ENCODE measurements at regions not wholly inside any gene's neighbourhood (a gene's known extent, or its start where the extent isn't known, plus 50 kb on each side); places are given as distances from the start of the nearest gene placed in this dataset.

GRCh38 chr22:49589811-49590210 is 237.9 kb downstream of the BRD1 start:
- Mint-ChIP-seq H3K9me3 (no peaks in the 10 kb centered on the region), H3K4me1 (peaks cover 5 to 13% of the 10 kb centered on the region in 2 donors), H3K36me3 (no peaks in the 10 kb centered on the region), H3K4me3 (no peak overlapping the region), H3K27me3 (ENCODE audit: low read depth in 2 of 2) (no peaks in the 10 kb centered on the region), H3K27ac (no peak overlapping the region)
- intact Hi-C loops (cut with micrococcal nuclease), result no loop called here
- DNase-seq (no peak), ATAC-seq (no peak)
- H3K27me3 ChIP-seq (ENCODE audit: control insufficient read depth, insufficient read depth, low read length), result no peaks in the 10 kb centered on the region
- 95% methylated on average over 18 of the region's 18 CpGs for WGBS (ENCODE audit: insufficient coverage)
- no peak overlapping the region for H3K4me3 ChIP-seq (ENCODE audit: low read length)
- TF ChIP-seq, protein P1, sequence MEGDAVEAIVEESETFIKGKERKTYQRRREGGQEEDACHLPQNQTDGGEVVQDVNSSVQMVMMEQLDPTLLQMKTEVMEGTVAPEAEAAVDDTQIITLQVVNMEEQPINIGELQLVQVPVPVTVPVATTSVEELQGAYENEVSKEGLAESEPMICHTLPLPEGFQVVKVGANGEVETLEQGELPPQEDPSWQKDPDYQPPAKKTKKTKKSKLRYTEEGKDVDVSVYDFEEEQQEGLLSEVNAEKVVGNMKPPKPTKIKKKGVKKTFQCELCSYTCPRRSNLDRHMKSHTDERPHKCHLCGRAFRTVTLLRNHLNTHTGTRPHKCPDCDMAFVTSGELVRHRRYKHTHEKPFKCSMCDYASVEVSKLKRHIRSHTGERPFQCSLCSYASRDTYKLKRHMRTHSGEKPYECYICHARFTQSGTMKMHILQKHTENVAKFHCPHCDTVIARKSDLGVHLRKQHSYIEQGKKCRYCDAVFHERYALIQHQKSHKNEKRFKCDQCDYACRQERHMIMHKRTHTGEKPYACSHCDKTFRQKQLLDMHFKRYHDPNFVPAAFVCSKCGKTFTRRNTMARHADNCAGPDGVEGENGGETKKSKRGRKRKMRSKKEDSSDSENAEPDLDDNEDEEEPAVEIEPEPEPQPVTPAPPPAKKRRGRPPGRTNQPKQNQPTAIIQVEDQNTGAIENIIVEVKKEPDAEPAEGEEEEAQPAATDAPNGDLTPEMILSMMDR (IDR thresholded peaks at IDR 0.05), result no peak
- H3K4me1 ChIP-seq (ENCODE audit: control insufficient read depth, insufficient read depth, low read length), result no peaks in the 10 kb centered on the region
- no peaks in the 10 kb centered on the region for H3K36me3 ChIP-seq (ENCODE audit: control insufficient read depth, insufficient read depth, low read length)
- H3K27ac ChIP-seq (ENCODE audit: low read length), result no peak overlapping the region
- H3K9me3 ChIP-seq (ENCODE audit: control insufficient read depth, insufficient read depth, low read length), result no peaks in the 10 kb centered on the region

GRCh38 chr22:49589301-49589700 is 238.4 kb downstream of the BRD1 start:
- H3K9me3 Mint-ChIP-seq, result no peaks in the 10 kb centered on the region
- 99% methylated on average over 14 of the region's 14 CpGs for WGBS (ENCODE audit: insufficient coverage)
- ATAC-seq (no peak), DNase-seq (no peak)
- H3K27me3 Mint-ChIP-seq (ENCODE audit: low read depth in 2 of 2), result no peaks in the 10 kb centered on the region
- Histone ChIP-seq H3K4me3 (ENCODE audit: low read length) (no peak overlapping the region), H3K4me1 (ENCODE audit: control insufficient read depth, insufficient read depth, low read length) (no peaks in the 10 kb centered on the region), H3K36me3 (ENCODE audit: control insufficient read depth, insufficient read depth, low read length) (no peaks in the 10 kb centered on the region), H3K9me3 (ENCODE audit: control insufficient read depth, insufficient read depth, low read length) (no peaks in the 10 kb centered on the region), H3K27me3 (ENCODE audit: control insufficient read depth, insufficient read depth, low read length) (no peaks in the 10 kb centered on the region), H3K27ac (ENCODE audit: low read length) (no peak overlapping the region)
- intact Hi-C loops (cut with micrococcal nuclease), result no loop called here
- H3K36me3 Mint-ChIP-seq, result no peaks in the 10 kb centered on the region
- H3K4me1 Mint-ChIP-seq, result peaks cover 6 to 15% of the 10 kb centered on the region in 2 donors
- no peak overlapping the region for H3K4me3 Mint-ChIP-seq
- no peak overlapping the region for H3K27ac Mint-ChIP-seq
- TF ChIP-seq, protein P1 (IDR thresholded peaks at IDR 0.05), result no peak

DNA sequence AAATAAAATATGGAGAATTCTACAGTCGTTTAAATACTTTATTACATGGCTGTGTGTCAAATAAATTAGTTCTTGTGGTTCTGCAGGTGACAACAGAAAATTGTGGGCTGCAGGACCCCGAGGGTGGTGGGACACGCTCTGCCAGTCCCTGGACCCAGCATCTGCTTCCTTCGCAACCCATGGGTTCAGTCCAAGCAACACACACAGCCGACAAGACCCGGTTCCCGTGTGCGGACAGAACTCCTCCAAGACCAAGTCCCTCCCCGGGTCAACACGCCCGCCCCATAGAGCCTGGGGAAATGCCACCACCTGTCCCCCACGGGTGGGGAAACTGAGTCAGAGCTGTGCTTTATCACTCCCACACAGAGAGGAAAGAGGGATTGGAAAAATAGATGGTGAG is 238.9 kb downstream of the BRD1 start:
- Mint-ChIP-seq H3K36me3 (no peaks in the 10 kb centered on the region), H3K4me1 (peaks cover 12 to 14% of the 10 kb centered on the region in 2 donors), H3K4me3 (no peak overlapping the region), H3K27me3 (ENCODE audit: low read depth in 2 of 2) (no peaks in the 10 kb centered on the region), H3K27ac (no peak overlapping the region), H3K9me3 (no peaks in the 10 kb centered on the region)
- DNase-seq (no peak), ATAC-seq (no peak)
- Histone ChIP-seq H3K4me3 (ENCODE audit: low read length) (no peak overlapping the region), H3K36me3 (ENCODE audit: control insufficient read depth, insufficient read depth, low read length) (no peaks in the 10 kb centered on the region), H3K27ac (ENCODE audit: low read length) (no peak overlapping the region), H3K9me3 (ENCODE audit: control insufficient read depth, insufficient read depth, low read length) (no peaks in the 10 kb centered on the region), H3K27me3 (ENCODE audit: control insufficient read depth, insufficient read depth, low read length) (no peaks in the 10 kb centered on the region), H3K4me1 (ENCODE audit: control insufficient read depth, insufficient read depth, low read length) (no peaks in the 10 kb centered on the region)
- intact Hi-C loops (cut with micrococcal nuclease), result no loop called here
- TF ChIP-seq, protein P1 (IDR thresholded peaks at IDR 0.05), result no peak
- WGBS (ENCODE audit: insufficient coverage), result 86% methylated on average over 12 of the region's 12 CpGs

- intact Hi-C loops (cut with micrococcal nuclease), result no loop called here
- no peaks in the 10 kb centered on the region for H3K36me3 Mint-ChIP-seq
- no peak for DNase-seq
These were observed 239.7 kb downstream of the BRD1 start for GRCh38 chr22:49587987-49588386.

More at GRCh38 chr22:49587987-49588386, 239.7 kb downstream of the BRD1 start:
- Histone ChIP-seq H3K36me3 (ENCODE audit: control insufficient read depth, insufficient read depth, low read length) (no peaks in the 10 kb centered on the region), H3K27ac (ENCODE audit: low read length) (no peak overlapping the region), H3K27me3 (ENCODE audit: control insufficient read depth, insufficient read depth, low read length) (no peaks in the 10 kb centered on the region), H3K4me1 (ENCODE audit: control insufficient read depth, insufficient read depth, low read length) (no peaks in the 10 kb centered on the region), H3K9me3 (ENCODE audit: control insufficient read depth, insufficient read depth, low read length) (no peaks in the 10 kb centered on the region), H3K4me3 (ENCODE audit: low read length) (no peak overlapping the region)
- Mint-ChIP-seq H3K9me3 (no peaks in the 10 kb centered on the region), H3K27ac (no peak overlapping the region), H3K4me1 (peaks cover 14 to 15% of the 10 kb centered on the region in 2 donors), H3K4me3 (no peak overlapping the region), H3K27me3 (ENCODE audit: low read depth in 2 of 2) (no peaks in the 10 kb centered on the region)
- ATAC-seq, result no peak
- TF ChIP-seq, protein P1 (IDR thresholded peaks at IDR 0.05), result no peak
- WGBS (ENCODE audit: insufficient coverage), result 95% methylated on average over 13 of the region's 13 CpGs
